DND-41 (cell line): ENCODE measurements at regions not wholly inside any gene's neighbourhood (a gene's known extent, or its start where the extent isn't known, plus 50 kb on each side); places are given as distances from the start of the nearest gene placed in this dataset.
"Not testable (repeated sequence)": the region's sequence is repeated elsewhere in the genome, so short reads cannot be mapped to it uniquely, and the experiment has no call there.

Experiments used
- ATAC-seq: fragments of 200-7000 bp; cut with Tn5 transposase; 3 replicates; pipeline ENCODE4 v1.9.1; 2021; ENCODE audit warnings: low read depth; ENCODE audit not compliant: insufficient read depth
- DNase-seq: peaks from one replicate; pipeline ENCODE4 v3.0.0-alpha.2; 2020
- H2AFZ ChIP-seq: 2 replicates; pipeline ENCODE4 v1.6.0; 2012; ENCODE audit warnings: low read depth, low read length
- H3K27ac ChIP-seq: 2 replicates; pipeline ENCODE4 v1.5.1; 2012; ENCODE audit warnings: low read length, inconsistent platforms
- H3K27me3 ChIP-seq: fragments of 200-600 bp; sonication (generic); 2 replicates; pipeline ENCODE4 v1.6.0; 2012; ENCODE audit warnings: low read length, mild to moderate bottlenecking, inconsistent platforms; ENCODE audit not compliant: insufficient read depth, poor library complexity
- H3K36me3 ChIP-seq: 2 replicates; pipeline ENCODE4 v1.5.1; 2012; ENCODE audit warnings: low read length, inconsistent platforms; ENCODE audit not compliant: insufficient read depth
- H3K4me1 ChIP-seq: 2 replicates; pipeline ENCODE4 v1.5.1; 2012; ENCODE audit warnings: mild to moderate bottlenecking, low read length; ENCODE audit not compliant: insufficient read depth
- H3K4me2 ChIP-seq: 2 replicates; pipeline ENCODE4 v1.6.0; 2012; ENCODE audit warnings: mild to moderate bottlenecking, moderate library complexity, low read length, inconsistent platforms; ENCODE audit not compliant: insufficient read depth
- H3K4me3 ChIP-seq, 2 experiments: fragments of 200-600 bp in 1 of 2; shearing (Covaris generic) in 1 of 2; 2 replicates each; pipeline ENCODE4 v1.5.1; 2012 to 2016; ENCODE audit warnings: inconsistent platforms in 2 of 2, low read length in 2 of 2, mild to moderate bottlenecking in 2 of 2, low read depth in 1 of 2, moderate library complexity in 1 of 2
- H3K79me2 ChIP-seq: 2 replicates; pipeline ENCODE4 v1.6.0; 2012; ENCODE audit warnings: low read length, inconsistent platforms; ENCODE audit not compliant: insufficient read depth
- H3K9ac ChIP-seq: 2 replicates; pipeline ENCODE4 v1.6.0; 2012; ENCODE audit warnings: low read depth, mild to moderate bottlenecking, inconsistent platforms, low read length, moderate library complexity
- H3K9me3 ChIP-seq: 2 replicates; pipeline ENCODE4 v1.5.1; 2012; ENCODE audit warnings: low read length, moderate library complexity, mild to moderate bottlenecking, inconsistent platforms; ENCODE audit not compliant: insufficient read depth, severe bottlenecking
- H4K20me1 ChIP-seq: 2 replicates; pipeline ENCODE4 v1.6.0; 2012; ENCODE audit warnings: low read length; ENCODE audit not compliant: insufficient read depth
- CTCF ChIP-seq: IDR thresholded peaks from 2 replicates; pipeline ENCODE4 v1.5.1; 2012; ENCODE audit warnings: borderline replicate concordance, low read length, moderate library complexity, mild to moderate bottlenecking; ENCODE audit not compliant: poor library complexity, severe bottlenecking; ENCODE audit errors: extremely low read depth
- EZH2 ChIP-seq: IDR thresholded peaks from 3 replicates; pipeline ENCODE4 v1.6.1; 2012; ENCODE audit warnings: borderline replicate concordance, low read depth, mild to moderate bottlenecking, moderate library complexity, low read length, inconsistent platforms; ENCODE audit not compliant: severe bottlenecking

GRCh38 chr20:25991756-25992130 is 295.1 kb upstream of the ZNF337 start:
- Histone ChIP-seq H3K27me3 (no peaks in the 10 kb centered on the region), H3K4me3 (no peak overlapping the region), H3K9ac (no peak overlapping the region), H3K4me1 (no peaks in the 10 kb centered on the region), H3K27ac (no peak overlapping the region), H3K36me3 (no peaks in the 10 kb centered on the region), H3K4me2 (no peak overlapping the region), H3K9me3 (no peaks in the 10 kb centered on the region), H2AFZ (no peak overlapping the region), H4K20me1 (no peaks in the 10 kb centered on the region), H3K79me2 (no peaks in the 10 kb centered on the region)
- TF ChIP-seq EZH2 (no peak), CTCF (no peak)
- no peak for DNase-seq
- ATAC-seq: no peak

DNA sequence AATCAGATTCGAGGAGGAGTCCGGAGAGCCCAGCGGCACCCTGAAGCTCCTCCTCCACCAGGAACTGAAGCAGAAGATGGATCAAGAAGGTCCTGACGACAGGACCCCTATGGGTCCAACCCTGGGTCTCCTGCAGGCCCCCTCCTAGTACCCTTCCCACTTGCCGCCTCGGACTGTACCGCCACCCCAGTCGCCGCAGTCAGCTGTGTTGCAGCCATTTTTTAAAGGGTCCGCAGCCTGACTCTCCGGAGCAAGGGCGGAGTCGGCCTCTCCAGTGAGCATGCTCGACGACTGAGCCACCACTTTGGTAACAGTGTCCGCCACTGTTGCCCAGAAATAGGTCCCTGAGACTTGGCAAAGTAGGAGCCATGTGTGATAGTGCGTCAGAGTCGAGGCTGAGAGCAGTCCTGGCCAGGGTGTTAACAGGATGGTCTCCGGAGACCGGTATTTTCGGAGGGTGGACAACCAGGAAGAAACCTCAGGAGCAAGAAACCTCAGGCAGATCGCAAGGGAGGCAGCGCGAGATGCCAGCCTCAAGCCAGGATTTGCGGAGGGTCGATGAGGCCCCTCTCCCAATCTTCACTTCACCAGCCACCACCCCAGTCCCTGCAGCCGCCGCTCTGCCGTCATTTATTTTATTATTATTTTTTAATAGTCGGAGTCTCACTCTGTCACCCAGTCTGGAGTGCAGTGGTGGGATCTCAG is 294.6 kb upstream of the ZNF337 start:
- Histone ChIP-seq H3K9me3 (no peaks in the 10 kb centered on the region), H3K79me2 (no peaks in the 10 kb centered on the region), H3K4me2 (no peak overlapping the region), H2AFZ (no peak overlapping the region), H4K20me1 (no peaks in the 10 kb centered on the region), H3K27ac (no peak overlapping the region), H3K36me3 (no peaks in the 10 kb centered on the region), H3K27me3 (no peaks in the 10 kb centered on the region), H3K9ac (no peak overlapping the region), H3K4me1 (no peaks in the 10 kb centered on the region), H3K4me3 (no peak overlapping the region)
- TF ChIP-seq EZH2 (no peak), CTCF (no peak)
- no peak for ATAC-seq
- DNase-seq: no peak

- H3K79me2 ChIP-seq, H3K27me3 ChIP-seq, H3K4me1 ChIP-seq, H3K9me3 ChIP-seq, H3K4me2 ChIP-seq, H4K20me1 ChIP-seq, H3K4me3 ChIP-seq, ATAC-seq, H3K36me3 ChIP-seq, H3K27ac ChIP-seq, H3K9ac ChIP-seq, H2AFZ ChIP-seq, DNase-seq: not testable (repeated sequence)
Measured at GRCh38 chr20:25989686-25990085, 293.0 kb upstream of the ZNF337 start.

DNA sequence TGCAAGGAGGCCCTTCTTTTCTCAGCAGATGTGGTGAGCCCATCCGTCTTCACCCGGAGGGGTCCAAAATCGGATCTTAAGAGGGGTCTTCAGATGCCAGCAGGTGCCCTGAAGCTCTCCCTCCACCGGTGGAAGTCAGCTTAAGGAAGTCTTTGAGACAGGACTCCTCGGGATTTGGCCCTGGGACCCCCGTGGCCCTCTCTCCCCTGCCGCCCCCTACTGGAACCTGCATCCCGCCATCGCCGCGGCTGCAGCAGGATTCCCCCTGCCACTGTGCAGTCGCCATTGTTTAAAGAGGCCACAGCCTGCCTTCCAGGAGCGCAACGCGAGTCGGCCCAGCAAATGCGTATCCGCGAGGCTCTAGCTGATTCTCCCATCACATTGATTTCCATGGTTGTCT is 292.5 kb upstream of the ZNF337 start:
- Histone ChIP-seq H3K36me3 (no peaks in the 10 kb centered on the region), H2AFZ (no peak overlapping the region), H3K4me3 (no peak overlapping the region), H3K9me3 (no peaks in the 10 kb centered on the region), H3K4me1 (no peaks in the 10 kb centered on the region), H3K9ac (no peak overlapping the region), H3K27ac (no peak overlapping the region), H3K27me3 (no peaks in the 10 kb centered on the region), H4K20me1 (no peaks in the 10 kb centered on the region), H3K79me2 (no peaks in the 10 kb centered on the region), H3K4me2 (no peak overlapping the region)
- TF ChIP-seq EZH2 (no peak), CTCF (no peak)
- DNase-seq (no peak), ATAC-seq (no peak)

- not testable (repeated sequence) for ATAC-seq, H2AFZ ChIP-seq, H3K4me2 ChIP-seq, H3K4me1 ChIP-seq, H3K4me3 ChIP-seq, DNase-seq, H3K9me3 ChIP-seq, H3K79me2 ChIP-seq, H3K27me3 ChIP-seq, H3K36me3 ChIP-seq, H3K27ac ChIP-seq, H4K20me1 ChIP-seq, H3K9ac ChIP-seq
Measured at GRCh38 chr20:25987928-25988560, 291.4 kb upstream of the ZNF337 start.
